CMK (cell line): ENCODE measurements at regions not wholly inside any gene's neighbourhood (a gene's known extent, or its start where the extent isn't known, plus 50 kb on each side); places are given as distances from the start of the nearest gene placed in this dataset.

ENCODE experiments used
- DNase-seq: peaks from one replicate; pipeline ENCODE4 v3.0.0-alpha.2; 2010; ENCODE audit warnings: low read depth

GRCh38 chr1:13878021-13878420 is 178.0 kb downstream of the PRDM2 start:
- DNase-seq = no peak

GRCh38 chr1:13878451-13878850 is 178.5 kb downstream of the PRDM2 start:
- no peak for DNase-seq

DNA sequence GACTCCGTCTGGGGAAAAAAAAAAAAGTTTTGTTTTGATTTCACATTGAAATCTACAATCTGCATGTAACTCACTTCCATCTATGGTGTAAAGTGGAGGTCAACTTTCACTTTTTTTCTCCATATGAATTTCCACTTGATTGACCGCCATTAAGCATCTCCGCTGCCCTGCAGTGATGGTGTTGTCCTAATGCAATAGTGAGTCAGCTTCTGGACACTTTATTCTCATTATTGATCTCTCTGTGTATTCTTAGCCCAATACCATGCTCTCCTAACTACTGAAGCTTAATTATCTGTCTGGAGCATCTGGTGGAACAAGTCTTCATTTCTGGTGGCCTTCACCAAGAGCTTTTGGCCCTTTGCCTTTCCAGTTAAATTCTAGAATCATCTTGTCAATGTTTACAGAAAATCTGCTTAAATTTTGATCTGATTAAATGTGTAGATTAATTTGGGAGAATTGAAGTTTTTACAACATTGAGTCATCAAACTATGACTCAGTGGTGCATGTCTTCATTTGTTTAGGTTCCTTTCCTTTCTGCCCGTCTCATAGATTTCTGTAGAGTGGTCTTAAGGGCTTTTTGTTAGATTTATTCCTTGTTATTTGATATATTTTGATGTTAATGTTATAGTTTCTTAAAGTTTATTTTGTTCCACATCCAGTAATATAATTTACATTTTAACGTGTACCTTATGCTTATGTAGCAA is 181.5 kb downstream of the PRDM2 start:
- no peak for DNase-seq

GRCh38 chr1:13888351-13888986 is 188.5 kb downstream of the PRDM2 start:
- no peak for DNase-seq

GRCh38 chr1:13889495-13889894 is 189.5 kb downstream of the PRDM2 start:
- DNase-seq = no peak

DNA sequence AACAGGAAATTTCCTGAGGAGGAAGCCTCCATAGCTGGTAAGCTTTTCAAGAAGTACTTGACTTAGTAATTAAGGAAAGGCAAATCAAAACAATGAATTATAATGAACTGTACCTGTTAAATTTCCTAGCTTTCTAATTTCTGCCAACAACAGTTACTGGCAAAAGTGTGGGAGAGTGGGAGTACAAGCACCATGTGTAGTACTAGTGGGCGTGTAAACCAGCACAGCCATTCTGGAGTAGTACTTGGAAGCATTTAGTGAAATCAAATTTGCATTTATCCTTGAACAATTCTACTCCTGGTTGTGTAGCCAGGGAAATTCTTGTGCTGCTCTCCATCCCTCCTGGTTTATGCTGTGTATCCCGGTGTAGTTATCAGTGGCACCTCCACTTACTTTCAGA is 190.8 kb downstream of the PRDM2 start:
- no peak for DNase-seq

DNA sequence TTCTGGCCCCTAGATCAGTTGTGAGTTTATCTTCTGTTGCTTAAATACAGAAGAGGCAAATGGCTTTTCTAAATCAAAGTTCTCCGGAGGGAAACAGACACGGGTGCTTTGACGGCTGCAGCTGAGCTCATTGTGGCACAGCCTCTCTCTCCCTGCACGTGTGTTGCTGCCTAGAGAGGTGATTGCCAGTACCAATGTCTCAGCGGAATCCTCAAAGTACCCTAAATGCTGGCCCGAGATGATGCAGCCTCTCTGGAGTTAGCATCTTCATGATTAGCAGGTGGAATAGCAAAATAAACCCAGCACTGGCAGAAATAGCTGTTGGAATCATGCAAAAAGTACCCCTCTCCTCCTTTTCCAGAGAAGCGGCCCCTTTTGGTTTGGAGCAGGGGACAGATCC is 192.2 kb downstream of the PRDM2 start:
- DNase-seq = no peak

GRCh38 chr1:13892671-13893325 is 192.8 kb downstream of the PRDM2 start:
- no peak for DNase-seq

DNA sequence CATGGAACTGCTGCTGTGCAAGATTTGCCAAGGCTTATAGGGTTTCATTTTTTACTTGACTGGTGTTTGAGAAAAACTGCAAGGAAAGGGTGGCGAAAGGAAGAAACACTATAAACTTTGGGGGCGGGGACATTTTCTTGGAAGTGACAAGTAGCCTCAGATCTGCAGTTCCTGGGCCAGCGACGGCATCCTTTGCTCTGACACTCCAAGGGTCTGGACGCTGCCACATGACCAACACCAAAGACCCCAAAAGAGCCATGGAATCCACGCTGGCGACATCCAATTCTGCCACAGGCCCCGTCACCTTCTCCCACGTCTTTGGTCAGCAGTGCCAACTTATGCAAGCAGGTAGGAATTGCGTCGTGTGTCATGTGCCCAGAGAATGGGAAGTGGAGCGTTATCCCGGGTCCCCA is 193.4 kb downstream of the PRDM2 start:
- DNase-seq = no peak

- DNase-seq = no peak
These were observed 196.9 kb downstream of the PRDM2 start for GRCh38 chr1:13896932-13897331.

DNA sequence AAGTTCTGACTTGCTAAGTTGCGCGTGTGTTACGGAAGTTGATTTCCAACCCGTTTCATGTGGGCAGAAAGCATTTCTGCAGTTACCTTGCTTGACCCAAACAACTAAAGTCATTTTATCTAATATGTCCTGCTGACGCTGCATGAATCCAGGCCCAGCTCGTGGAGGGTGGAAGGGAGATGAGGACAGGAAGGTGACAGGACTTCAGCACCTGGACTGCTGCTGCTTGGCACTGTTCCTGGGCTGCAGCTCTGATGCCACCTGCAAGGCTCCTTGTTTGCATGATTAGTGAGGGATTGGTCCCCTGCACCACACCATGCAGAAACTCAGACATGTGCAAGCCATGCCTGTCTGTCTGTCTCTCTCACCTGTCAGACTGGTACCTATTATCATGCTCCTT is 198.4 kb downstream of the PRDM2 start:
- no peak for DNase-seq

- DNase-seq = no peak
These were observed 199.9 kb downstream of the PRDM2 start for GRCh38 chr1:13899856-13900255.

- no peak for DNase-seq
These were observed 200.6 kb downstream of the PRDM2 start for GRCh38 chr1:13900583-13900982.

DNA sequence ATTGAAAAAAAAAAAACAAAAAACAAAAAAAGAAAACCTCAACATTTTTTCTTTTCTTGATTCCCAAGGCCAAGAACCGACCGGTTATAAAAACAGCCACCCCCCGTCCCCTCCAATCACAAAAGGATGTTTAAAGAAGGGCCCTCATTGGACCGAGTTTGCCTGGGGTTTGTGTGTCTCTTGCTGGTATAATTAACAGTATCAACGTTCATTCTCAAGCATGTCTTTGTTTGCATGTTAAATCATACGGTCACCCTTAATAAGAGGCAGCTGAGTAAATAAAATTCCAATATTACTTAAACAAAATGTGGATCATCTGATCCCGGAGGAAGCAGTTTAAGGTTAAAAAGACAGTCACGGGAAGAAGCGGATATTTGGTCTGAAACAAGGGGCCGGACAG is 201.1 kb downstream of the PRDM2 start:
- no peak for DNase-seq

DNA sequence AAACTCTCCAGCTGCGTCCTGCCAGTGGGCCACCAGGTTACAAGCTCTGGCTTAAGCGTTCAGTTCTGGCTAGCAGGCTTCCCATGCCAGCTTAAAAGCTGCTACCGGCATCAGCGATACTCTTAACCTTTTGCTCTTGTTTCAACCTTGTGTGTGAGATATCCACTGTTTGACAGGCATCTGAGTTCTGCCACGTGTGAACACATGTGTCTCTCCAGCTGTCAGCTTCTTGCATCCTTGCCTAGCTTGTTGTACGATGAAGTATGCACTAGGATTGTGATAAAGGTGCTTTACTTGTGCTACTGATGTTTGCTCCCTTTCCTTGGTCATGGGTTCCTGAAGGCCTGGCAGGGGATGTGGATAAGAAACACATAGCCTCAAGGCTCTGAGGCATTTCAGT is 201.6 kb downstream of the PRDM2 start:
- no peak for DNase-seq

- no peak for DNase-seq
These were observed 208.1 kb downstream of the PRDM2 start for GRCh38 chr1:13908128-13908527.

- no peak for DNase-seq
These were observed 212.0 kb downstream of the PRDM2 start for GRCh38 chr1:13911697-13912619.

DNA sequence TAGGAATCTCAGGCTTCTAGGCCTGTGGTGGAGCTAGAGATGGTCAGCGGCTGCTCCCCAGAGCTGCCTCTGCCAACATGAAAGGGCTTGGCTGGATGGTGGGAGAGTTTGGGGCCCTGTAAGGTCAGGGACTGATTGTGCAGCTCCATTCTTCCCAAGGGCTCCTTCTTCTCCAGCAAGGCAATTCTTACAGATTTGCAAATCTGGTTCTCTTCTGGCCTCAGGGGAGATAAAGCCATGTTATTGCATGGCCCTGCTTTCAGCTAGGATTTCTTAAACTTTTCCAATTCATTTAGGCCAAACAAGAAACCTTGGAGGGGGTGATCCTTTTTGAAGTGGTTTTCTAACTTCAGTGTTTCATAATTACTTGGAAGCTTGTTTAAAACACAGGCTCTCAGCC is 213.4 kb downstream of the PRDM2 start:
- no peak for DNase-seq

GRCh38 chr1:13916530-13916929 is 216.5 kb downstream of the PRDM2 start:
- DNase-seq = no peak

DNA sequence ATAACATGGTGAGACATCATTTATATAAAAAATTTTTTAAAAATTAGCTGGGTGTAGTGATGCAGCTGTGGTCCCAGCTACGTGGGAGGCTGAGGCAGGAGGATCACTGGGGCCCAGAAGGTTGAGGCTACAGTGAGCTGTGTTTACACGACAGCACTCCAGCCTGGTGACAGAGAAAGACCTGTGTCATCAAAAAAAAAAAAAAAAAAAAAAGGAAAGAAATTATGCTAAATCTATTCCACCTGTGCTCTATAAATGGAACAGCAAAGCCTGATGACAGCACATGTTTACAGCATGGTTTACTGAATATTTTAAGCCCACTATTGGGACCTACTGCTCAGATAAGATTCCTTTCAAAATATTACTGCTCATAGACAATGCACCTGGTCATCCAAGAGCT is 217.6 kb downstream of the PRDM2 start:
- no peak for DNase-seq

DNA sequence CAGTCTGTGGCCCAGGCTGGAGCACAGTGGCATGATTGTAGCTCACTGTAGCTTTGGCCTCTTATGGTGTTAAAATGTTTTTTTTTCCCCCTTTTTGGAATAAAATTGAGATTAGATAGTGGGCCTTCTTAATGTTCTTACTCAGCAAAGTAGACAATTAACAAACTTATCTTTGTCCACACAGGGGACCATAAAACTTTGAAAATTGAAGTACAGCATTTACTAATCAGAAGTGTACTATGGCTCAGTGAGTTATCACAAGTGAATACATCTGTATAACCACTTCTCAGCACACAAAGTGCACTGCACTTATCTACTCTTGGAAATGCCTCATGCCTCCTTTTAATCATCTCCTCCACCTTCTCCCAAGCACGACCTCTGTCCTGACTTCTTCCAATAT is 218.9 kb downstream of the PRDM2 start:
- no peak for DNase-seq

DNA sequence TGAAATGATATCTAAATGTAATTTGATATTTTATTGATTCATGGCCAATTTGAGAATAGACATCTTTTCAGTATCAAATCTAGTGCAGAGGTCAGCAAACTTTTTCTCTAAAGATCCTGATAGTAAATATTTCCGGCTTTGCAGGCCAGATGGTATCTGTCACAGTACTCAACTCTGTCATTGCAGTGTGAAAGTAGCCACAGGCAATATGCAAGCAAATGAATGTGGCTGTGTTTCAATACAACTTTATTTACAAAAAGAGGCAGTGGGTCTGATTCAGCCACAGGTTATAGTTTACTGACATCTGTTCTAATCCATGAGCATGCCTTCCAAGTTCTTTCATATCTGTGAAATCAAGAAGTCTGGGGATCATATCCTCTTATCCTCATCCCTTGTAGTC is 221.2 kb downstream of the PRDM2 start:
- DNase-seq = no peak
